Breast epithelium (tissue), 3 donors: ENCODE measurements at regions not wholly inside any gene's neighbourhood (a gene's known extent, or its start where the extent isn't known, plus 50 kb on each side); places are given as distances from the start of the nearest gene placed in this dataset.

Experiments
- CTCF ChIP-seq, 3 donors: fragments of 450-650 bp; IDR thresholded peaks; one replicate each; pipeline ENCODE4 v1.5.1; 2016 to 2017; ENCODE audit warnings: antibody characterized with exemption in 3 of 3, mild to moderate bottlenecking in 3 of 3, moderate library complexity in 3 of 3
- POLR2A ChIP-seq: fragments of 450-650 bp; IDR thresholded peaks from one replicate; pipeline ENCODE4 v1.6.1; 2016; ENCODE audit warnings: antibody characterized with exemption, mild to moderate bottlenecking, moderate library complexity
- POLR2AphosphoS5 ChIP-seq, 3 donors: sonication (generic); formaldehyde crosslinking; IDR thresholded peaks; one replicate each; pipeline ENCODE4 v1.6.1; 2017; ENCODE audit warnings: antibody characterized with exemption in 3 of 3

GRCh38 chr13:56182598-56182997, 958.1 kb upstream of the PRR20A start:
- TF ChIP-seq CTCF (IDR thresholded peaks at IDR 0.05): no peak
- no peak for TF ChIP-seq POLR2A
- TF ChIP-seq POLR2AphosphoS5 (IDR thresholded peaks at IDR 0.05): no peak
